ENCODE measurements at regions not wholly inside any gene's neighbourhood (a gene's known extent, or its start where the extent isn't known, plus 50 kb on each side); places are given as distances from the start of the nearest gene placed in this dataset.
"Not testable (repeated sequence)": the region's sequence is repeated elsewhere in the genome, so short reads cannot be mapped to it uniquely, and the experiment has no call there.

DNA sequence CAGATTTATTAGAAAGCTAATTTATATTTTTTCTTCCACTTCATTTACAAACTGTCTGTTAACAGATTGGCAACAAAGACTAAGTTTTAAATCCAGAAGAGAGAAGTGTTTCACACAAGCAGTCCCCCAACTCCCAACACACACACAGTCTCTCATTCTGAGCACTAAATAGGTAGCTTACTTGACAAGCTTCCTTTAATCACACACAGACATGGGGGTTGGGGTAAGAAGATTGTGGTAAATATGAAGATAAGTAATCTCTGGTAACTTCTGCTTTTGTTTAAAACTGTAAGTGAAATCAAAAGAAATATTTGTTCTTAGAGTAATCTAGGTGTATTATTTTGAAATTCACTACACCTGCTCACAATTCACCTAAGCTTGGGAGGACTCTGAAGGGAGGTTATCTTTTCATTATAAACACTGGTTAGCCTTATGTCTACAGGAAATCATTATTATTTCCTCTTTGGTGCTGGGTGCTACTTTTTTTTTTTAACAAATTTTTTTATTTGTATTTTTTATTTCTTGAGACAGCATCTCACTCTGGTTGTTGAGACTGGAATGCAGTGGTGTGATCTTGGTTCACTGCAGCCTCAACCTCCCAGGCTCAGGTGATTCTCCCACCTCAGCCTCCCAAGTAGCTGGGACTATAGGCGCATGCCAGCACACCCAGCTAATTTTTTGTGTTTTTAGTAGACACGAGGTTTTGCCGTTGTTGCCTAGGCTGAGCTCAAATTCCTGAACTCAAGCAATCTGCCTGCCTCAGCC, 82.1 kb upstream of the ATP12A start:
- not testable (repeated sequence) for TF ChIP-seq POLR2A, CTCF (IDR thresholded peaks at IDR 0.05)

All from right lobe of liver (tissue), 4 donors.